ENCODE measurements at regions not wholly inside any gene's neighbourhood (a gene's known extent, or its start where the extent isn't known, plus 50 kb on each side); places are given as distances from the start of the nearest gene placed in this dataset.

- no peak for DNase-seq
- Mint-ChIP-seq H3K27ac (no peak overlapping the region), H3K9me3 (no peaks in the 10 kb centered on the region), H3K4me1 (peaks cover 6 to 29% (median 16%) of the 10 kb centered on the region in 4 donors), H3K4me3 (no peak overlapping the region), H3K27me3 (peaks cover 0 to 4% (median 2%) of the 10 kb centered on the region in 5 donors), H3K36me3 (no peaks in the 10 kb centered on the region)
- no peak for ATAC-seq
- POLR2A ChIA-PET, result no interaction called here
These were observed 49.9 kb upstream of the ATP2B2 start for GRCh38 chr3:10555263-10555662.

DNA sequence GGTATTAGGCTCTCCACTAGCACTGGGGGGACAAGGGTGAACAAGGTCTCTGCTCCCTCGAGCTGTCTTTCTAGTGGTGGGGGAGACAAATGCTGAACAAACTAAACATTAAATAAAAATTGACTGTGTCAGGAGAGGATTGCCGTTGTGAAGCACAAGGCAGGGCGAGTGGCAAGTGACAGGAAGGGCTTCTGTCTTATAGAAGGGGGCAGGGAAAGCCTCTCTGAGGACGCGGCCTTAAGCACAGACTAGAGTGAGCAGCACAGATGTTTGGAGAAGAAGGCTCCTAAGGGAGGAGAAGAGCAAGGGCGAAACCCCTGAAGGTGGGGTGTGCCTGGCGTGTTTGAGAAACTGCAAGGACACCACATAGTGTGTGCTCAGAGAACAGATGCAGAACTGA is 50.9 kb upstream of the ATP2B2 start:
- DNase-seq (no peak), ATAC-seq (no peak)
- no peaks in the 10 kb centered on the region for H3K9me3 Mint-ChIP-seq
- H3K4me3 Mint-ChIP-seq, result no peak overlapping the region
- H3K4me1 Mint-ChIP-seq, result peaks cover 6 to 21% (median 13%) of the 10 kb centered on the region in 4 donors
- H3K36me3 Mint-ChIP-seq, result no peaks in the 10 kb centered on the region
- peak overlapping the region in 1 of 10 donors; percentile 12 for H3K27ac Mint-ChIP-seq
- POLR2A ChIA-PET, result no interaction called here
- peaks cover 2 to 13% (median 4%) of the 10 kb centered on the region in 5 donors for H3K27me3 Mint-ChIP-seq

DNA sequence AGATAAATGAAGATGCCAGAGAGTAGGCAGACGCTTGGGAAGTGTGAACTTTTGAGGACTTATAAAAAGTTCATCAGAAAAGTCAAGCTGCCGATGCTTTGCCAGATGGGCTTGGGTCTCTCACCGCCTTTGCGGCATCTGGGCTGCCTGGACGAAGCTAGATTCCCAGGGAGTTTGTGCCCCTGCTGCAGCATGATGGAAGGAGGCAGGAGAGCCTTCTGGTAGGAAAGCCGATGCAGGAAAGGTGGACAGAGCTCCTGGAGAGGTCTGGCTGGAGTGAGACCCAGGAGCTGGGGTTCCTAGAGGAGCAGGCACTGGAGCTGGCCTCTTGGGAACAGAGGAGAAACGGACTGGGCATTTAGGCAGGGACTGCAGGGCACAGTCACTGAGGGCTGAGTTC is 51.9 kb upstream of the ATP2B2 start:
- no peak for ATAC-seq
- peaks cover 5 to 21% (median 13%) of the 10 kb centered on the region in 5 donors for H3K27me3 Mint-ChIP-seq
- POLR2A ChIA-PET, result no interaction called here
- DNase-seq, result no peak
- peaks cover 4 to 12% (median 7%) of the 10 kb centered on the region in 4 donors for H3K4me1 Mint-ChIP-seq
- no peak overlapping the region for H3K27ac Mint-ChIP-seq
- no peak overlapping the region for H3K4me3 Mint-ChIP-seq
- H3K9me3 Mint-ChIP-seq, result peaks cover 0 to 3% (median 0%) of the 10 kb centered on the region in 9 donors
- no peaks in the 10 kb centered on the region for H3K36me3 Mint-ChIP-seq

- no peak overlapping the region for H3K4me3 Mint-ChIP-seq
- POLR2A ChIA-PET, result no interaction called here
These were observed 52.5 kb upstream of the ATP2B2 start for GRCh38 chr3:10557781-10558373.

GRCh38 chr3:10558736-10559135 is 53.4 kb upstream of the ATP2B2 start:
- no peak for DNase-seq
- H3K4me3 Mint-ChIP-seq, result no peak overlapping the region
- H3K27ac Mint-ChIP-seq, result no peak overlapping the region
- no peaks in the 10 kb centered on the region for H3K36me3 Mint-ChIP-seq
- H3K4me1 Mint-ChIP-seq, result peaks cover 0 to 5% (median 0%) of the 10 kb centered on the region in 4 donors
- ATAC-seq, result no peak
- peaks cover 5 to 24% (median 15%) of the 10 kb centered on the region in 5 donors for H3K27me3 Mint-ChIP-seq
- POLR2A ChIA-PET, result no interaction called here
- H3K9me3 Mint-ChIP-seq, result peaks cover 0 to 3% (median 0%) of the 10 kb centered on the region in 9 donors

More at GRCh38 chr3:10557781-10558373, 52.5 kb upstream of the ATP2B2 start:
- Mint-ChIP-seq H3K27ac (peak overlapping the region in 1 of 10 donors; percentile 50), H3K36me3 (no peaks in the 10 kb centered on the region), H3K9me3 (peaks cover 0 to 3% (median 0%) of the 10 kb centered on the region in 9 donors), H3K4me1 (peaks cover 0 to 6% (median under 1%) of the 10 kb centered on the region in 4 donors), H3K27me3 (peaks cover 5 to 23% (median 15%) of the 10 kb centered on the region in 5 donors)
- peak in 1 of 10 donors; percentile 57 for DNase-seq
- ATAC-seq, result no peak

DNA sequence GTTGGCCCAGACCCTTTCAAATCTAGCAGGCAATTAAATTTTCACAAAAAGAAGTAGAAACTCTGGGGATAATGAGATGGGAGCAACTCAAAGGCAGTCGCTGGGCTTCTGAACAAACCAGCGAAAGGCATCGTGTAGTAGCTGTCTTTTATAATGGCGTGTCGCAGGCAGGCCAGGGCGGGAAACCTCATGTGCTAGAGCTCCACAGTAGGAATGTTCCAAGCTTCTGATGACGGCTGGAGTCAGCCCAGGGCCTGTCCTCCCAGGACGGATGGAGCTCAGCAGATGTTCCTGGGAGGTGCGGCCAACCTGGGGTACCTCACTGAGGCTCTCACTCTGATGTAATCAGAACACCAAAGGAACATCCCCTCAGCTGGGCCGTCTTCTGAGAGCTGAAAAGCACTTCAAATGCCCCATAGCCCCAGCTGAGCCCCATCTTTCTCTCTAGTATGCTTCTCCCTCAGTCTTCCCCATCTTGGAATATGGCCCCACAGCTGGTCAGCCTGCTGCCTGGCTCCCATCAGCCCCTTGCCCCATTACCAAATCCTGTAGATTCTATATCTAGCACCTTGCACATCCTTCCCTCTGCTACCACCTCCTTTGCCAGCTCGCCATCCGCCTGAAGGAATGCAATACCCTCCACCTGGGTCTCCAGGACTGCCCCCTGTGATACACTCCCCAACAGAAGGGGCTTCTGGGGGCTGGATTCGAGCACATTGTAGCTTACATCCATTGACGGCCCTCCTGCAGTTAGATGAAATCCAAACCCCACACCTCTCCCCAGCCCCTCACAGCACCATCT is 54.9 kb upstream of the ATP2B2 start:
- DNase-seq (peak in 2 of 10 donors; percentile 8 to 60), ATAC-seq (no peak)
- Mint-ChIP-seq H3K9me3 (peaks cover 0 to 9% (median 0%) of the 10 kb centered on the region in 9 donors), H3K27me3 (peaks cover 10 to 39% (median 15%) of the 10 kb centered on the region in 5 donors), H3K4me3 (no peak overlapping the region), H3K4me1 (peaks cover 0 to 5% (median 0%) of the 10 kb centered on the region in 4 donors), H3K27ac (no peak overlapping the region), H3K36me3 (no peaks in the 10 kb centered on the region)
- POLR2A ChIA-PET, result no interaction called here

DNA sequence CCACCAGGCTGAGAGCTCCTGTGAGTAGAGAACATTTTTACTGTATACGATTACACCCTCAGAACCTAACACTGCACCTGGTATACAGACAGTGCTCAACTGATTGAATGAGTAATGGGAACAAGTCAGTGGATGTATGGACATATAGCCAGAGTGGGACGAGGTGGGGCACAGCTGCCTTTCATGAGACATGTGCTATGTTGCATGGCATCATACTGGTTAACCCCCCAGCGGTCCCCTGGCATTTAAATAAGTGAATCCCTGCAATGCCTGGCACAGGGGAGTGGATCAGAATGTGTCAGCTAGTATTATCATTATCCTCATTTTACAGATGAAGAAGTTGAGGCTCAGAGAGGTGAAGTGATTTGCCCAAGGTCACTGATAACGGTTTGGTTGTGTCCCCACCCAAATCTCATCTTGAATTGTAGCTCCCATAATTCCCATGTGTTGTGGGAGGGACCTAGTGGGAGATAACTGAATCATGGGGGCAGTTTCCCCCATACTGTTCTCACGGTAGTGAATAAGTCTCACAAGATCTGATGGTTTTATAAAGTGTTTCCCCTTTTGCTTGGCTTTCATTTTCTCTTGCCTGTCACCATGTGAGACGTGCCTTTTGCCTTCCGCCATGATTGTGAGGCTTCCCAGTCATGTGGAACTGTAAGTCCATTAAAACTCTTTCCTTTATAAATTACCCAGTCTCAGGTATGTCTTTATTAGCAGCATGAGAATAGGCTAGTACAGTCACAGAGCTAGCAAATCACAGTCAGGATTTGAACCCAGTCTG is 56.0 kb upstream of the ATP2B2 start:
- H3K9me3 Mint-ChIP-seq, result peaks cover 0 to 9% (median 0%) of the 10 kb centered on the region in 9 donors
- no peak overlapping the region for H3K27ac Mint-ChIP-seq
- DNase-seq (no peak), ATAC-seq (no peak)
- H3K36me3 Mint-ChIP-seq, result no peaks in the 10 kb centered on the region
- no peak overlapping the region for H3K4me3 Mint-ChIP-seq
- peaks cover 0 to 5% (median 0%) of the 10 kb centered on the region in 4 donors for H3K4me1 Mint-ChIP-seq
- H3K27me3 Mint-ChIP-seq, result peaks cover 14 to 44% (median 20%) of the 10 kb centered on the region in 5 donors
- POLR2A ChIA-PET, result no interaction called here

GRCh38 chr3:10561946-10562560 is 56.7 kb upstream of the ATP2B2 start:
- POLR2A ChIA-PET, result no interaction called here
- ATAC-seq (no peak), DNase-seq (peak in 1 of 10 donors; percentile 52)
- Mint-ChIP-seq H3K4me3 (no peak overlapping the region), H3K27ac (peak overlapping the region in 1 of 10 donors; percentile 60), H3K4me1 (peaks cover 0 to 5% (median 0%) of the 10 kb centered on the region in 4 donors), H3K36me3 (no peaks in the 10 kb centered on the region), H3K9me3 (peaks cover 0 to 9% (median 0%) of the 10 kb centered on the region in 9 donors), H3K27me3 (peaks cover 15 to 44% (median 22%) of the 10 kb centered on the region in 5 donors)

- no peak for ATAC-seq
- DNase-seq, result no peak
- Mint-ChIP-seq H3K27me3 (peaks cover 15 to 44% (median 25%) of the 10 kb centered on the region in 5 donors), H3K4me1 (no peaks in the 10 kb centered on the region), H3K9me3 (peaks cover 0 to 9% (median 0%) of the 10 kb centered on the region in 9 donors), H3K36me3 (no peaks in the 10 kb centered on the region), H3K27ac (no peak overlapping the region), H3K4me3 (no peak overlapping the region)
- POLR2A ChIA-PET, result no interaction called here
These were observed 58.0 kb upstream of the ATP2B2 start for GRCh38 chr3:10563396-10563795.

GRCh38 chr3:10565814-10566213 is 60.4 kb upstream of the ATP2B2 start:
- H3K36me3 Mint-ChIP-seq, result no peaks in the 10 kb centered on the region
- POLR2A ChIA-PET, result no interaction called here
- peaks cover 15 to 46% (median 26%) of the 10 kb centered on the region in 5 donors for H3K27me3 Mint-ChIP-seq
- H3K9me3 Mint-ChIP-seq, result peaks cover 0 to 9% (median 0%) of the 10 kb centered on the region in 9 donors
- H3K4me3 Mint-ChIP-seq, result no peak overlapping the region
- no peak for ATAC-seq
- DNase-seq, result no peak
- no peak overlapping the region for H3K27ac Mint-ChIP-seq
- no peaks in the 10 kb centered on the region for H3K4me1 Mint-ChIP-seq

DNA sequence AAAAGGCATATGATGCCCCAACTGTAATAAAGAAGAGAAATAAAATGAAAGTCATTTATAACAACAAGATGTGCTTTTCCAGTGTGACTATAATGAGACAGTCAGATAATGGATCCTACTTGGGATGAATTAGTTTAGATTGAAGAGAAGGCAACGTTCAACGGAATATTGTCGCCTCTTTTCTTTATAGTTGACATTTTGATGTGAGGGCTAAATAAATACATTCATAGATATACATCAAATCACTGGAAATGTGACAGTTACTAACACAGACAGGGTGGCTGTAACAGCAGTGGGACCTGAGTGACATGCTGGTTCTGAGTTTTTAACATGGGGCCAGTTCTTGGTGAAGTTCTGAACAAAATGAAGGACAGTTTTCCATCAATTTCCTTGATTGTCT is 61.1 kb upstream of the ATP2B2 start:
- POLR2A ChIA-PET, result no interaction called here
- peaks cover 15 to 47% (median 26%) of the 10 kb centered on the region in 5 donors for H3K27me3 Mint-ChIP-seq
- H3K4me3 Mint-ChIP-seq, result no peak overlapping the region
- H3K27ac Mint-ChIP-seq, result no peak overlapping the region
- no peak for ATAC-seq
- no peaks in the 10 kb centered on the region for H3K4me1 Mint-ChIP-seq
- no peaks in the 10 kb centered on the region for H3K36me3 Mint-ChIP-seq
- peaks cover 0 to 9% (median 0%) of the 10 kb centered on the region in 9 donors for H3K9me3 Mint-ChIP-seq
- DNase-seq, result no peak

DNA sequence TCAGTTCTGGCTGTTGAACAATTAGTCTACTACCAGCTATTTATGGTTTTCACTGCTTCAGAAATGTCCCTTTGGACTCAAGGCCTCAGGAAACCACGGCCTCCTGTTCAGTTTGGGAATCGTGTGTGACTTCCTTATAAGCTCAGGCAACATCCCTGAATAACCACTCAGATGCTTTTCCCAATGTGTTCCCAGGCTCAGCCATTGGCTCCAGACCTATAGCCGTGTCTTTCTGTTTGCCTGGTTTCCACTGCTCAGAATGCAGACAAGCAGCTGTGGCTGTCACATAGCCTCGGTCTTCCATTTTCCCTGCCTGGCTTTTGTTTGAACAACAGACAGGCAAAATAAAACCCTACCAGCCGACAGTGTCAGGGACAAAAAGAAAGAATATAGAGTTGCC is 63.2 kb upstream of the ATP2B2 start:
- DNase-seq (no peak), ATAC-seq (no peak)
- POLR2A ChIA-PET, result no interaction called here
- Mint-ChIP-seq H3K36me3 (no peaks in the 10 kb centered on the region), H3K27ac (no peak overlapping the region), H3K27me3 (peaks cover 11 to 46% (median 17%) of the 10 kb centered on the region in 5 donors), H3K9me3 (peaks cover 0 to 9% (median 0%) of the 10 kb centered on the region in 9 donors), H3K4me1 (no peaks in the 10 kb centered on the region), H3K4me3 (no peak overlapping the region)

All from naive thymus-derived CD8-positive, alpha-beta T cell (primary cell).